ENCODE measurements at regions not wholly inside any gene's neighbourhood (a gene's known extent, or its start where the extent isn't known, plus 50 kb on each side); places are given as distances from the start of the nearest gene placed in this dataset.

- DNase-seq (ENCODE audit: extremely low read depth, insufficient read length) = no peak
- TF ChIP-seq CTCF (IDR thresholded peaks at IDR 0.05; ENCODE audit: insufficient read depth, low read length, poor library complexity, severe bottlenecking) = no peak
These were observed 233.0 kb upstream of the PRR20A start for GRCh38 chr13:56907766-56908165.

GRCh38 chr13:56909896-56910600, 230.7 kb upstream of the PRR20A start:
- H3K4me3 ChIP-seq (replicated peaks; ENCODE audit: low read depth, low read length) = no peak overlapping the region
- H3K36me3 ChIP-seq (ENCODE audit: control insufficient read depth, insufficient read depth, low read length) = no peaks in the 10 kb centered on the region
- H3K27me3 ChIP-seq (replicated peaks; ENCODE audit: control insufficient read depth, insufficient read depth, low read length) = no peaks in the 10 kb centered on the region
- TF ChIP-seq CTCF (IDR thresholded peaks at IDR 0.05; ENCODE audit: insufficient read depth, low read length, poor library complexity, severe bottlenecking) = no peak
- DNase-seq (ENCODE audit: extremely low read depth, insufficient read length) = no peak

More at GRCh38 chr13:56907766-56908165, 233.0 kb upstream of the PRR20A start:
- H3K36me3 ChIP-seq (ENCODE audit: control insufficient read depth, insufficient read depth, low read length) = no peaks in the 10 kb centered on the region
- no peaks in the 10 kb centered on the region for H3K27me3 ChIP-seq (replicated peaks; ENCODE audit: control insufficient read depth, insufficient read depth, low read length)
- no peak overlapping the region for H3K4me3 ChIP-seq (replicated peaks; ENCODE audit: low read depth, low read length)

GRCh38 chr13:56917966-56918365, 222.8 kb upstream of the PRR20A start:
- TF ChIP-seq CTCF (IDR thresholded peaks at IDR 0.05; ENCODE audit: insufficient read depth, low read length, poor library complexity, severe bottlenecking) = no peak
- H3K27me3 ChIP-seq (replicated peaks; ENCODE audit: control insufficient read depth, insufficient read depth, low read length) = no peaks in the 10 kb centered on the region
- no peak for DNase-seq (ENCODE audit: extremely low read depth, insufficient read length)
- no peaks in the 10 kb centered on the region for H3K36me3 ChIP-seq (ENCODE audit: control insufficient read depth, insufficient read depth, low read length)
- H3K4me3 ChIP-seq (replicated peaks; ENCODE audit: low read depth, low read length) = no peak overlapping the region

- Histone ChIP-seq H3K36me3 (ENCODE audit: control insufficient read depth, insufficient read depth, low read length) (no peaks in the 10 kb centered on the region), H3K4me3 (replicated peaks; ENCODE audit: low read depth, low read length) (no peak overlapping the region), H3K27me3 (replicated peaks; ENCODE audit: control insufficient read depth, insufficient read depth, low read length) (no peaks in the 10 kb centered on the region)
- no peak for TF ChIP-seq CTCF (IDR thresholded peaks at IDR 0.05; ENCODE audit: insufficient read depth, low read length, poor library complexity, severe bottlenecking)
- DNase-seq (ENCODE audit: extremely low read depth, insufficient read length) = no peak
These were observed 217.0 kb upstream of the PRR20A start for GRCh38 chr13:56923626-56924140.

- DNase-seq (ENCODE audit: extremely low read depth, insufficient read length) = no peak
- no peak for TF ChIP-seq CTCF (IDR thresholded peaks at IDR 0.05; ENCODE audit: insufficient read depth, low read length, poor library complexity, severe bottlenecking)
- Histone ChIP-seq H3K4me3 (replicated peaks; ENCODE audit: low read depth, low read length) (no peak overlapping the region), H3K36me3 (ENCODE audit: control insufficient read depth, insufficient read depth, low read length) (no peaks in the 10 kb centered on the region), H3K27me3 (replicated peaks; ENCODE audit: control insufficient read depth, insufficient read depth, low read length) (no peaks in the 10 kb centered on the region)
These were observed 216.3 kb upstream of the PRR20A start for GRCh38 chr13:56924401-56924800.

All from GM06990 (cell line).